NCI-H69 (cell line): ENCODE measurements at regions not wholly inside any gene's neighbourhood (a gene's known extent, or its start where the extent isn't known, plus 50 kb on each side); places are given as distances from the start of the nearest gene placed in this dataset.
A peak's percentile ranks its signal among the peaks of the same experiment; 100 is the strongest.
"Not testable (repeated sequence)": the region's sequence is repeated elsewhere in the genome, so short reads cannot be mapped to it uniquely, and the experiment has no call there.

Experiments
- DNase-seq: peaks from one replicate; lab custom pipeline; 2025; lab: John Stamatoyannopoulos, UW

DNA sequence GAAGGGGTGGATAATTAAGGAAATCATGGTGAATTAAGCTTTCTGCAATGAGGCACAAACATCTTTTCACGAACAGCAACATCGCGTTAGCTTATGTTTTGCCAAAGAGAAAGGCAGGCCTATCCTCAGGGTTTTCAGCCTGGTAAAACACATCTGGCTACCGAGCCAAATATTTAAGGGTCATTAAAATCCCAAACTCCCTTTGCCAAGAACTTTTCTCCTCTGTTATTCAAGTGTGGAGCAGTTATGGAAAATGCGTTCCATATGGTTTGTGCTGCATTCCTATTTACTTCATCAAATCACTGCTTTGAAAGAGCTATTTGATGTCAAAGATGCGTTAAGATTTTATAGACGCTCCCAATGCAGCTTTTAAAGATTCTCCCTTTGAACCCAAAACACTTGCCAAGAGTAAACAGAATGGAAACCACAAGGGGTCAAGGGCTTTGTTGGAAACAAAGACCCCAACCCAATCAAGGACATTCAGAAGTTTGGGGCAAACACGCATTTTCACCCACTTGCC lies 308.3 kb upstream of the CDH5 start:
- DNase-seq: no peak

DNA sequence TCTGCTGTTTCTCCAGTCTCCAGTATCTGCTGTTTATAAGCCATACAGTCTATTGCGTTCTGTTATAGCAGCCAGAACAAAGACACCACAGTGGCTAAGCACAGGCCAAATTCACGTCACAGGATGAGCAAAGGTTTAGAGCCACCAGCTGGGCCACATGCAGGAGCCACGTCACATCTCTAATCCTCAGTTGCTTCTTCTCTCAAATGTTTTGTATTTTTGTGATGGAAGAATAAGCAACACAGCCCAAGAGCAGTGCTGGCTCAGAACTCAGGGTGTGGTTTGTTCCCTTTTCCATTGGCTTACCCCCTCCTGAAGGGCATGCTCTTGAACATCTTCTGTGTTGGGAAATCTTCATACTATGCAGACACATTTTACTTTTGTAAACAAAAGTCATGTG lies 309.4 kb upstream of the CDH5 start:
- DNase-seq: no peak

DNA sequence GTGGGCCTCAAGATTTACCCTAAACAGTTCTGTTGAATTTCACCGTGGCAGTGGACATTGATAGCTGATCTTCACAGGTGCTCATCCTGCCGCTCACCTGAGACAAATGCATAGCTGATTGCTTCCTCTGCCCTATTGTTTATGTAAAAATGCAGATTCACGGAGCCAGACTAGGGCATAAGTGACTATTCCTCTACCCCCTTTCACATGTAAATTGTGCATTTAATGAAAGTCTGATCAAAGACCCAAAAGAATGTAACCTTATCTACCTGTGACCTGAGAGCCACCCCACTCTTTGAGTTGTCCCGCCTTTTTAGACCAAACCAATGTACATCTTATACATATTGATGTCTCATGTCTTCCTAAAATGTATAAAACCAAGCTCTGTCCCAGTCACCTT lies 312.4 kb upstream of the CDH5 start:
- no peak for DNase-seq

DNA sequence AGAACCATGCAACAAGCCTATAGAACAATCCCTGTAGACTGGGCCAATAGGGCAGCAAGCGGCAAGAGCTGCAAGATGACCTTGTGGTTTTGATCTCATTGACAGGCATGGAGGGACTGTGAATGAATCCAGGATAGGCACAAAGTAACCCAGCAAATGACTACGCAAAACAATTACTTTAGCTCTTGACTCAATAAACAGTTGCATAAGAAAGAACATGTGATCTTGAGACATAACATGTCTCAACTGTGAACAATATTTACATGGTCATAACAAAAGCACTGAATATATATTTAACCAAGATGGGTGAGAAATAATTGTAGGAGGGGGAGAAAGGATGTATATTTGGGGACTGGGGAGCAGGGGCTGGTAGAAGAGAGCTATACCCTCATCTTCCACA lies 313.7 kb upstream of the CDH5 start:
- DNase-seq: no peak

DNA sequence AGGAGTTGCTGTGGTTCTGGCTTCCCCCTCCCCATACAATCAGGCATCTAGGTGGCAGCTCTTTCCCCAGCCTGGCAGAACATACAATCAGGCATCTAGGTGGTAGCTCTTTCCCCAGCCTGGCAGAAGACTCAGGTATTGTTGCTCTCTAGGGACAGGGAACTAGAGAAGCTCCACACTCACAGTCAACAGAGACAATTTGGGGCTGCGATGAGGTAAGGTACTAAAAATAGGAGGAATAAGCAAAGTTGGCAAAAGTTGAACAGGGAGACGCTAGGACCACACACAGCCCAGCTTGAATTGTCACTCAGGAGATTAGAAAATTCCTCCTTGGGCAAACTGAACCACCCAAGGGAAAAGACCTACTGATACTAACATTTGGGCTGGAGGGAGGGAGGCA lies 315.5 kb upstream of the CDH5 start:
- no peak for DNase-seq

DNA sequence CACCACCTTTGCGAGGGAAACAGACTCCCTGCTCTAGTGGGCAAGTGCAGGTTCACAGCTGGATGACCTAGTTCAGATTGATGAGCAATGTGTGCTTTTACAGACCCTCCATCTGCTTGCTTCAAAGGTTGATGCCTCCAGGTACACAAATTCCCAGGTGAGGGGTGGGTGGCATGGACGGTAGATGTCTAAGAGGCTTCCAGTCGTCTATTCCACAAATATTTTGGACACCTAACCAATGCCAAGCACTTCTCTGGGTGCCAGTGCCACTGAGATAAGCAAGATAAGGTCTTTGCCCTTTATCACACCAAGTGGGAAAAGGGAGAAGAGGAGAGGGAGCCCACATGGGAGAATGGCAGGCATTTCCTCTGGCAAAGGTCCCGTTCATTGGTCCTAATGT lies 316.6 kb upstream of the CDH5 start:
- no peak for DNase-seq

DNA sequence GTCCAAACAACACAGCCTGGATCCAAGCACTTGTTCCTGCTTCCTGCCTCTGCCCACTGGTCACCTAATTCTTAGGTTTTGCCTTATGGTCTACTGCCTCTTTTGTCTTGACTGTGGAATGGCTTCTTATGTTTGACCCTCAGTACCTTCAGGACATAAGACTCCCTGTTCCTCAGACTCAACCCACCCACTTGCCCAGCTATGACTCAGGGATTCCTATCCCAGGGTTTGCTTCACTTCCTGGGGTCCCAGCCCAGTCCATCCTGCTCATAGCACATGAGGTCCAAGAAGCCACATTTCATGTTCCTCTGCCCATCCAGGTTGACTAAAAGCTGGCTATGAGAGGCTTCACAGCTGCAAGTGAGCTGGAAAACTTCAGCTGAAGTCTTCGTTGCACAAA lies 320.9 kb upstream of the CDH5 start:
- no peak for DNase-seq

DNA sequence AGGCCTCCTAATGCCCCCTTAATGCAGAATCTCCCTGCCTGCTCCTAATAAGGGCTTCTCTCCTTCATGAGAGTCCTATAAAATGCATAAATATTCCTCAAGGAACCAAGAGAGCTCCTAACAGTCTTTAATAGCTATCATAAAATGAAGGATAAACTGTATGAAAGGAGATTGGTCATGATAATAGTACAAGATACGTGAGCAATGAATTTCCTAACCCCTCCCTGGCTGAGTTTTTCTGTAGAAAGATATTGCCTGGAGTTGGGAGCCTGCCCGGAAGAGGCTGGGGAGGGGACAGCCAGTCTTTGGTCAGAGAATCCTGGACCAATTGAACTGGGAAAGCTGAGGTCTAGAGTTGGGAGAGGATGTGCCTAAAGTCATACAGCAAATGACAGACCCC lies 321.9 kb upstream of the CDH5 start:
- DNase-seq: no peak

DNA sequence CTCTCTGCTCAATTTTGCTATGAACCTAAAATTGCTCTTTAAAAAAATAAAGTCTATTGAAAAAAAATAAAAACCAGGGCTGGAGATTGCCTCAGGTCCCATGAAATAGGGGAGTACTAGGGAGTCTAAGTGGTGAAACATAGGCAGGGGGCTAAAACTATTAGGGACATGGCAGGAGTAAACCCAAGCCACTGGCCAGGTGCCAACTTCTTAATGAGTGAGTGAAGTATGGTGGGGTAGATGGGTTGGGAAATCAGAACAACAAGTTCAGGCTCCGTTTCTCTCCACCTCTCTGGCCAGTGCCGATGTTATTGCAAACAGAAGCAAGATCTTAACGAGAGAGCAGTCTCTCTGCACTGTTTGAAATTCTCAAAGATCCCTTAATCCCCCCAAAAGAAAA lies 322.4 kb upstream of the CDH5 start:
- DNase-seq: no peak

DNA sequence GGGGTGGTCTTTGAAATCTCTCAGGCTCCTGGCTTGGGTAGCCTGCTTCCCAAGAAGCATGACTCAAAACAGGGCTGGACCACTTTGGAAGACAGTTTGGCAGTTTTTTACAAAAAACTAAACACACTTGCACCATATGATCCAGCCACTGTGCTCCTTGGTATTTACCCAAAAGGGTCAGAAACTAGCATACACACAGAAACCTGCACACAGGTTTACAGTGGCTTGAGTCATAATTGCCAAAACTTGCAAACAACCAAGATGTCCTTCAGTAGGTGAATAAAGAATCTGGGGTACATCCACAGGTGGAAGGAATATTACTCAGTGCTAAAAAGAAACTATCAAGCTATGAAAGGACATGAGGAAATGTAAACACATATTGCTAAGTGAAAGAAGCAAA lies 323.2 kb upstream of the CDH5 start:
- no peak for DNase-seq

DNA sequence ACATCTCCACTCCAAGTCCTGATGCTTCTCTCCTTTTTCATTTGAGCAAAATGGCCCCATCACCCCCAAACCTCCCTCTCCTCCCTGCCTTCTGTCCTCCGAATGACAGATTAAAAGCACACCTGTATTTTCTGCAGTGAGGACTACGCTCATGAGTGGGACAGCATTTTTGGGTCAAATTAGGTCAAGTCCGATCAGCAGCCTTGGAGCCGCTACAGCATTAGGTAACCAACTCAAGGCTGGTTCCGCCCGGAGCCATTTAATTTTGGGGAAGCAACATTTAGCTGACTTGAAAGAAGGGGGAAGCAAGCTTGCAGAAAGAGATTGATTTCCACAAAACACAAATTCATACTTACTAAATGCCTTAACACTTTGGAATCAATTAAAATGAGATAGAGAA lies 324.1 kb upstream of the CDH5 start:
- no peak for DNase-seq

DNA sequence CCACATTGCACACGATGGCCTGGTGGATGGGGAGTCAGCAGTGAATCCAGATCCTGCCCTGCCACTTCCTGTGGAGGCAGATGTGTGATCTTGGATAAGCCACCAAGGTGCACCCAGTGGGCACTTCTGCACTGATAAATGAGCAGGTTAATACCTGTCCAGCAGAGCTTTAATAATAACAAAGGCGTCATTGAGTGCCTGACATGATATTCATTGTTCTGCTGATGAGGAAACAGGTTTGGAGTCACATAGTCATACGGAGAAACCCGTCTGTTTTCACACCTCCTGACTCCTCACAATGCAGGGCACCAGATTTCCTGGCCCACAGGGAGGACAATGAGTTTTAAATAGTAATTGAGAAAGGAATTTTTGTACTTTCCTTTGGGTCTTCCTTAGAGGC lies 324.6 kb upstream of the CDH5 start:
- no peak for DNase-seq

DNA sequence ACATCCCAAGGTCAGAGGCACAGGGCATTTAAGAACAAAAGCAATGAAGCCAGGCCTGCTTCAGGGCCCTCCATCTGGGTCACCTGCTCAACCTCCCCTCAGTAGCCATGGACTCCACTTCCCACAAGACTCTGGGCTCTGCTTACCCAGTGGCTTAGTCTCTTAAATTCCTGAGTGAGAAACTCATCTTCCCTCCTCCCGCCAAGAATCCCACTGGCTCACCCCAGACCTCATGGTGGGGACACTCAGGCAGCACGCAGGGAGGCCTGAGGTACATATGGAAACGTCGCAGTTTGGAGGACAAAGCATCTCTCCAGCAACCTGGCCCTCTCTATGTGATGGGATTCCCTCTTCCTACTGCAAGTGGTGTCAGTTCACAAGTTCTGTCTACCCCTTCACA lies 326.7 kb upstream of the CDH5 start:
- DNase-seq: no peak

DNA sequence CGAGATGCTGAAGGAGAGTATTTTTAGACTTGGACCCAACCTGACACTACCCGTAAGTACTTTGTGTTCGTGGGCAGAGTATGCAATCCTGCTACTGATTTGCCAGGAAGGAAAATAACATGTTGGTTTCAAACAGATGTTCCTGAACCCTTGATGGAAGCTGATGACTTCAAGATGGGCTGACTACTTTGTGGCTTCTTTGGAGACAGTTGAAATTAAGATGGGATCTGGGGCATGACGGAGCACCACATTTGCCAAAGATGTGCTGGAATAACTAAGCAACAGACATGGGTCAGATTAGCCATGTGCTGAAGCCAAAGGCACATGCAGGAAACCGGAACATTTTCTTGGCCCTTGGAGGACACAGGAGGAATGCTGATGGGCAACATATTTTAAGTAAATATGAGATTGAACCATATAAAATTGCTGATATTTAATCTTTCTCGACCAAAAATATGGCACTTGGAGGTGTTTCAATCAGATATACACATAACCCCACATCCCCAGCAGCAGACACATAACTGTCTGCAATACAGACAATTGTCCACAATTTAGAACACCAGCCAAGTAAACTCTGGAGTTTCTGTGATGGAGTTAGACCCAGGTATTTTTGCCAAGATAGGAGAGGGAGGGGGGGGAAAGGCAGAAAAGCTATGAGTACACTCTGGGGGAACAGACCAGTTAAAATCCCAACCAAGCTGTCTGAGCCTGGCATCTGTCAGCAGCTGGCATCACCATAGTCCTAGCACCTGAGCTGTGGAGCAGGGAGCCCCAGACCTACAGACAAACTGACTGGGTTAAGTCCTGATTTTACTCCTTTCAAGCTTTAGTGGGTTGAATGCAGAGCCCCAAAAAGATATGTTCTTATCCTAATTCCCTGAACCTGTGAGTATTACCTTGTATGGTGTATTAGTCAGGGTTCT lies 329.4 kb upstream of the CDH5 start:
- DNase-seq: no peak

DNA sequence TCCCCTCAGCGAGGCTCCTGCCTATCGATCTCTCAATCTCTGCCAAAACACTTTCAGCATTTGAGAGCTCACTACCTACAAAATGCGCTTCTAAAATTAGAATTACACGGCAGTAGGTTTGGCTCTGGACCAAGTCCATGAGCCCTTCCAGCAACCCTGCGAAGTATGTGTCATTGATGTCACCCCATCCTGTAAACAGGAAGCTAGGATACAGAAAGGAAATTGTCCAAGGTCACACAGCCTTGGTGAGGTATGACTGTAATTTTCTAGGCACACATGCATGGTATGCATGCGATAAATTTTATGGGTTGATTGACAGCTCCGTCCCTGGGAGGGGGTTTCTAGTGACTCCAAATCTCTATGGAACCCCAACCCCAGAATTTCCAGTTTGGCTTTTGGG lies 330.3 kb upstream of the CDH5 start:
- DNase-seq: no peak

DNA sequence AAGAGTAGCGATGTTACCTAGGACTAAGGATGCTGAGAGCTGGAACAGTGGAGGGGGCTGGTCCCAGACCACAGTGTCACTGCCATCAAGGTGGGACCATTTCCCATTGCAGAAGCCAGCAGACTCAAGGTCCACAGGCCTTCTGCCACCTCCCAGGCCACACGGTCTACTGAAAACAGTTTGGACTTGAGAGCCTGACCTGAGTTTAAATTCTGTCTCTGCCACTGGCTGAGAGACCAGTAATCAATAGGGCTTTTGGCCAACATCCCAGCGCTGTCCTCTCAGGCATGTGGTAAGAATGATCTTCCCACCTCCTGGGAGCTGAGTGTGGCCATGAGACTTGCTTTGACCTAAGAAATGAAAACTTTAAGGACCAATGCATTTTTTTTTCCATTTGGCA lies 331.4 kb upstream of the CDH5 start:
- DNase-seq: no peak

DNA sequence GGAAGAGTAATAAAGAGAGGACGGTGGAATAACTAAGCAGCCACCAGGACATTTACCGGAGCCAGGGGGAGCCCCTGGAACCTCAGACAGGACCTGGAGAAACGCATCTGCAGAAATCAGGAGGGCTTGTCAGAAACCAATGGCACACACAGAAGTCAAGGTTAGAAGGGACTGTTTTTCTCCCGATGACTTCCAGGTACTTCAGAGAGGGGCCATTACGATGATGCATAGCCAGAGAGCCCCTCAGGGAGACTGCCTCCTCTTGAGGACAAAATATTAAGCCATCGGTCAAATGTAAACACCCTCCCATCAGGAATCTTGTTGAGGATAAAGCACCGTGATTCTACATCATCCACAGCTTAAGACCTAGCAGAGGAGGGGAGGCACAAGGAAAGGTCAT lies 333.6 kb upstream of the CDH5 start:
- DNase-seq: no peak

DNA sequence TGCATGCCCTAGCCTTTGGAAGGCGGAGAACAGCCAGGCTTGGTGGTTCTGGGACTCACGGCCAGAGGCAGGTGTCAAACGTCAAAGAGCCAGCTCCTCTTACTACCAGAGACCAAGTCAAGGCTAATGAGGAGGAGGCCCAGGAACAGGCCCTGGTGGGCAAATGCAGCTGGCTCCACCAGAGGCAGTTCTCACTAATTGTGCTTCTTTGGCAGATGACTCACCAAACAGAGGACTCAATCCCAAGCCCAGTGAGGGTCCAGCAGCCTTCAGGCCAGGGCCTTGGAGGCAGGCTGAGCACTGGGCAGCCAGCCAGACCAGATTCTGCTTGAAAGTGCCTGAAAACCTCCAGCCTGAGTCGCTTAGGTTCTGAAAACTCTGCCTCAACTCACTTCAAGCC lies 336.5 kb upstream of the CDH5 start:
- no peak for DNase-seq

DNA sequence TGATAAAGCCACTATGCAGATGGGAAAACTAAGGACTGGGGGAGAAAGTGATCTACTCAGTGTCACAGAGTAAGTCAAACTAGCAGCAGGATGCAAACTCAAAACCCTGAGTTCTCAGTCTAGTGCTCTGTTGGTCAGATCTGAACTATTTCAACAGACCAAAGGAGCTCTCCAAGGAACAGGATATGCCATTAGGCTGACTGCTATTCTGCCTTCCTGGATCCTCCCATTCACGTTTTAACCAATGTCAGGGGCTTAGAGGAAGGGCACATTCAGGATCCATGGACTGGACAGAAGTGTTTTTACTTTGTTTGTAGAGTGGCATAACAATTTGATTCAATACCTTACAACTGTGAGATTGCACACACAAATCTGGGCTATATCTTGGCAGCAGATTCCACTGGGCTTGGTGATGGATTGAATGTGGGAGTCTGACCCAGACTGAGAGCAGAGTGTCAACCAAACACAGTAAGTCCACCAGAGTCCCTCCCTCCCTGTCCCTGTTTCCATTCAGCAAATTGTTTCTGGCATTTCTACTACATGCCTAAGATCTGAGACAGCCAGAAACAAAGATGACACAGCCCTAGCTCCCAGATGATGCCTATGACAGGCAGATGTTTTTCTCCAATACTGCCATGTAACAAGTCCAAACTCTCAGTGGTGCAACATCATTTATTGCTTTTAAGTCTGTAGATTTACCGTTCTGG lies 337.8 kb upstream of the CDH5 start:
- no peak for DNase-seq

DNA sequence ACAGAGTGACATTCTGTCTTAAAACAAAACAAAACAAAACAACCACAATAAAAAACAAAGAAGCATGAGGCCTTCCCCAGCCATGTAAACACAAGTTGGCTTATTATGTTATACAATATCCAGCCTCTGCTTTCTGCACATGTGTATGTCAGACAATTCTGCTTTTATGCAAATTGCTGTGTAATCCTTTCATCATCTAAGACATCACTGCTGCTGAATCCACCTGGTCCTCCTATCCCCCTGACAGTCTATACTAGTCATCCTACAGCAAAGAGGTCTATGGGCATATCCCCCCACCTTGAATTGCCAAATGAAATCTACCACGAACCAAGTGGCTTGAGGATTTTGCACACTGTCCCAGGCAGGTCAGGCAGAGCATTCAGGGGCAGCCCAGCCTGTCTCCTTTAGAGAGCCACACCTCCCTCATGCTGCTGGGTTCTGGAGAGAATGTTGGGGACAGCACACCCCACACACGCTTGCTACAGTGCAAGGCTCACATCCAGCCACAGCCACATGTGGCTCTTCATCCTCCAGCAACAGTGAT lies 339.6 kb upstream of the CDH5 start:
- DNase-seq: no peak

DNA sequence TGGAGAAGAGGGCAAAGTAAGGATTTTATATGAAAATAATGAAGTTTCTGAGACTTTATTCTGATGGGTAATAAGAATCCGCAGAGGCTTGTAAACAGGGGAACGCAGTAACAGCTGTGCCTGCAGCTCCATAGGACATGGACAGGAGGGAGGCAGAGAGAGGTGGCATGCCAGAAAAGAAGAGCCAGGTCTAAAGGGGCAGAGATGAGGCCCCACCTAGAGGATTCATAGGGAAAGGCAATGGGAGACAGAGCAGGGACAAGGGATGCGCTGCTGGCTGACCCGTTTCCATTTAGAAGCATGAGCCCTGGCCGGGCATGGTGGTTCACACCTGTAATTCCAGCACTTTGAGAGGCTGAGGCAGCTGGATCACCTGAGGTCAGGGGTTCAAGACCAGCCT lies 340.3 kb upstream of the CDH5 start:
- peak; percentile 4 for DNase-seq

DNA sequence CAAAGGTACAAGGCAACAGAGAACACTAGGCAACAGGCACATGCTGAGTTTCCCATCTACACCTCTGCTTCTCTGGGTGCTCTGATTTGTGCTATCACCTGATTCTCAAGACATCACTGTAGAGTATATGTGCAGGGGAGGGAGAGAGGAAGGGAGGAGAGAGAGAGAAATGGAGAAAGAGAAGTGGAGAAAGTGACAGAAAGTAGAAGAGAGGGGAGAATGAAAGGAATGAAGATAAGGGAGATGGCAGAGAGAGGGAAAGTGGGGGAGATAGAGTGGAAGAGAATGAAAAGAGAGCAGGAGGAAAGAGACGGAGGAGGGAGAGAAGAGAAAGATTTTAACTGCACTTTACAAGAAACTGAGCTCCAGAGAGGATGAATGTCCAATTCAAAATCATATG lies 340.7 kb upstream of the CDH5 start:
- DNase-seq: no peak

DNA sequence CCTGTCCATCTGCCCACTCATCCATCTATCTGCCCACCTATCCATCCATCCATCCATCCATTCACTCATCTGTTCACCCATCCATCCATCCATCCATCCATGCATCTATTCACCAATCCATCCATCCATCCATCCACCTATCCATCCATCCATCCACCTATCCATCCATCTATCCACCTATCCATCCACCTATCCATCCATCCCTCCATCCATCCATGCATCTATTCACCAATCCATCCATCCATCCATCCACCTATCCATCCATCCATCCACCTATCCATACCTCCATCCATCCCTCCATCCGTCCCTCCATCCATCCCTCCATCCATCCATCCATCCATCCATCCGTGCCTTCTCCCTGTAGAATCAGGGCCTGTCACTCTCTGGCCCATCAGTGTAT lies 341.9 kb upstream of the CDH5 start:
- not testable (repeated sequence) for DNase-seq
